H1 (cell line): ENCODE measurements at regions not wholly inside any gene's neighbourhood (a gene's known extent, or its start where the extent isn't known, plus 50 kb on each side); places are given as distances from the start of the nearest gene placed in this dataset.

ENCODE experiments used
- CTCF ChIA-PET: fragments of 300-600 bp; sonication (Branson Sonifier 250); formaldehyde crosslinking; loops from one replicate; lab custom pipeline; 2021; ENCODE audit not compliant: partially characterized antibody; lab: Charles Lee
- POLR2A ChIA-PET: fragments of 300-600 bp; sonication (Branson Sonifier 250); formaldehyde crosslinking; loops from one replicate; lab custom pipeline; 2021; ENCODE audit warnings: inconsistent platforms; ENCODE audit not compliant: partially characterized antibody; lab: Charles Lee
- DNase-seq, 2 experiments: peaks; one replicate each; pipeline versions ENCODE4 v3.0.0 to v3.0.0-alpha.2; 2010 to 2022; ENCODE audit warnings: low spot score in 2 of 2, low read depth in 1 of 2, mixed read lengths in 1 of 2
- FAIRE-seq: peaks from 2 replicates; lab custom pipeline; 2011; peaks lifted over from hg19 to GRCh38; lab: Jason Lieb, UNC
- H2AFZ ChIP-seq: 2 replicates; pipeline ENCODE4 v1.8.1; 2012; ENCODE audit warnings: low read length, inconsistent platforms
- H2AK5ac ChIP-seq: 2 replicates; pipeline ENCODE4 v1.6.1; 2013; ENCODE audit warnings: low read depth, low read length
- H2BK120ac ChIP-seq: replicated peaks from 2 replicates; pipeline ENCODE3; 2013; ENCODE audit warnings: low read depth, low read length, inconsistent platforms
- H2BK12ac ChIP-seq: 2 replicates; pipeline ENCODE4 v1.6.1; 2013; ENCODE audit warnings: low read depth, low read length
- H2BK15ac ChIP-seq: 2 replicates; pipeline ENCODE4 v1.6.1; 2013; ENCODE audit warnings: low read length
- H2BK20ac ChIP-seq: 2 replicates; pipeline ENCODE4 v1.6.1; 2013; ENCODE audit warnings: low read length
- H2BK5ac ChIP-seq: 2 replicates; pipeline ENCODE4 v1.6.1; 2013; ENCODE audit warnings: low read depth, low read length
- H3K14ac ChIP-seq: 2 replicates; pipeline ENCODE4 v1.6.1; 2013; ENCODE audit warnings: inconsistent platforms; ENCODE audit not compliant: insufficient read length
- H3K18ac ChIP-seq: 2 replicates; pipeline ENCODE4 v1.6.1; 2013; ENCODE audit warnings: low read length; ENCODE audit errors: extremely low read depth
- H3K23ac ChIP-seq: 2 replicates; pipeline ENCODE4 v1.6.1; 2013; ENCODE audit warnings: inconsistent platforms; ENCODE audit not compliant: insufficient read length
- H3K23me2 ChIP-seq: 2 replicates; pipeline ENCODE4 v1.6.1; 2013; ENCODE audit warnings: low read depth, low read length
- H3K27ac ChIP-seq: 2 replicates; pipeline ENCODE4 v1.6.1; 2011; ENCODE audit warnings: low read depth, low read length, inconsistent platforms
- H3K27me3 ChIP-seq, 4 experiments: replicated peaks in 1 of 4; 1 replicate in 1 of 4; 2 replicates in 3 of 4; pipeline versions ENCODE4 v1.6.1 to v1.8.1; 2011 to 2013; ENCODE audit warnings: low read length in 3 of 4, mild to moderate bottlenecking in 3 of 4, inconsistent platforms in 2 of 4, mixed read lengths in 2 of 4, moderate library complexity in 1 of 4; ENCODE audit not compliant: control insufficient read depth in 3 of 4, insufficient read depth in 3 of 4; ENCODE audit errors: extremely low read depth in 1 of 4
- H3K36me3 ChIP-seq, 4 experiments: 2 replicates each; pipeline versions ENCODE4 v1.6.1 to v1.8.1; 2011 to 2013; ENCODE audit warnings: mild to moderate bottlenecking in 4 of 4, low read length in 3 of 4, moderate library complexity in 2 of 4, control low read depth in 1 of 4, inconsistent platforms in 1 of 4; ENCODE audit not compliant: insufficient read depth in 4 of 4, control insufficient read depth in 2 of 4
- H3K4ac ChIP-seq: replicated peaks from 2 replicates; pipeline ENCODE3; 2013; ENCODE audit warnings: low read length, low read depth, mixed read lengths, inconsistent platforms; ENCODE audit not compliant: insufficient read length
- H3K4me1 ChIP-seq, 4 experiments: replicated peaks in 1 of 4; 1 replicate in 1 of 4; 2 replicates in 3 of 4; pipeline versions ENCODE4 v1.6.1 to v1.8.1; 2011 to 2013; ENCODE audit warnings: low read length in 3 of 4, inconsistent platforms in 2 of 4, mixed read lengths in 1 of 4; ENCODE audit not compliant: insufficient read depth in 4 of 4, control insufficient read depth in 3 of 4
- H3K4me2 ChIP-seq, 2 experiments: 2 replicates each; pipeline versions ENCODE4 v1.6.1 to v1.8.1; 2011 to 2013; ENCODE audit warnings: low read depth in 2 of 2, low read length in 2 of 2, control low read depth in 1 of 2, inconsistent platforms in 1 of 2, mild to moderate bottlenecking in 1 of 2; ENCODE audit not compliant: insufficient read depth in 1 of 2
- H3K4me3 ChIP-seq, 4 experiments: fragments of 200-600, 300-600 bp in 1 of 4; sonication (generic), shearing (Covaris generic), sonication (Bioruptor Twin) in 1 of 4; 2 replicates each; pipeline versions ENCODE4 v1.5.1 to v1.8.1; 2011 to 2016; ENCODE audit warnings: low read length in 4 of 4, low read depth in 3 of 4, control low read depth in 2 of 4, inconsistent platforms in 2 of 4, mild to moderate bottlenecking in 2 of 4, mixed read lengths in 1 of 4, moderate library complexity in 1 of 4; ENCODE audit not compliant: insufficient read depth in 2 of 4; ENCODE audit errors: extremely low read depth in 1 of 4
- H3K56ac ChIP-seq: replicated peaks from 2 replicates; pipeline ENCODE3; 2013; ENCODE audit warnings: low read depth, mild to moderate bottlenecking, mixed read lengths, low read length, inconsistent platforms; ENCODE audit not compliant: insufficient read length
- H3K79me1 ChIP-seq: 2 replicates; pipeline ENCODE4 v1.6.1; 2013; ENCODE audit warnings: low read depth, low read length, control low read depth
- H3K79me2 ChIP-seq, 2 experiments: 2 replicates each; pipeline versions ENCODE4 v1.6.1 to v1.8.1; 2012 to 2013; ENCODE audit warnings: low read length in 2 of 2, mild to moderate bottlenecking in 2 of 2, inconsistent platforms in 1 of 2; ENCODE audit not compliant: insufficient read depth in 2 of 2, control insufficient read depth in 1 of 2
- H3K9ac ChIP-seq, 4 experiments: replicated peaks in 1 of 4; 1 replicate in 1 of 4; 2 replicates in 3 of 4; pipeline versions ENCODE4 v1.6.1 to v1.8.1; 2011 to 2013; ENCODE audit warnings: low read depth in 3 of 4, low read length in 3 of 4, control low read depth in 2 of 4, mild to moderate bottlenecking in 2 of 4, moderate library complexity in 2 of 4, inconsistent platforms in 1 of 4; ENCODE audit errors: extremely low read depth in 1 of 4
- H3K9me3 ChIP-seq, 2 experiments: 2 replicates each; pipeline versions ENCODE4 v1.6.1 to v1.8.1; 2012 to 2013; ENCODE audit warnings: mild to moderate bottlenecking in 2 of 2, moderate library complexity in 2 of 2, control low read depth in 1 of 2, inconsistent platforms in 1 of 2, low read depth in 1 of 2, low read length in 1 of 2, mixed read lengths in 1 of 2; ENCODE audit not compliant: insufficient read depth in 2 of 2
- H4K20me1 ChIP-seq, 2 experiments: replicated peaks in 1 of 2; 2 replicates each; pipeline versions ENCODE3 to v1.8.1; 2011 to 2013; ENCODE audit warnings: inconsistent platforms in 2 of 2, low read length in 2 of 2, mild to moderate bottlenecking in 1 of 2; ENCODE audit not compliant: insufficient read depth in 2 of 2, control insufficient read depth in 1 of 2
- H4K5ac ChIP-seq: 2 replicates; pipeline ENCODE4 v1.6.1; 2013; ENCODE audit warnings: low read length, low read depth, mixed read lengths, inconsistent platforms; ENCODE audit not compliant: insufficient read length
- H4K8ac ChIP-seq: 2 replicates; pipeline ENCODE4 v1.8.0; 2013; ENCODE audit warnings: mild to moderate bottlenecking, moderate library complexity, low read length, inconsistent platforms; ENCODE audit not compliant: insufficient read depth; ENCODE audit errors: extremely low read depth
- H4K91ac ChIP-seq: replicated peaks from 2 replicates; pipeline ENCODE3; 2013; ENCODE audit warnings: low read length, mixed read lengths, inconsistent platforms; ENCODE audit not compliant: insufficient read length
- ASH2L ChIP-seq: fragments of 200-600, 300-600 bp; sonication (generic); IDR thresholded peaks from one replicate; pipeline ENCODE4 v1.7.1; 2017; ENCODE audit warnings: low read length
- ATF2 ChIP-seq: IDR thresholded peaks from 2 replicates; pipeline ENCODE4 v1.6.1; 2012; ENCODE audit warnings: low read length, inconsistent platforms
- ATF3 ChIP-seq: IDR thresholded peaks from 2 replicates; pipeline ENCODE4 v1.6.1; 2011; ENCODE audit warnings: low read depth, mild to moderate bottlenecking, low read length; ENCODE audit not compliant: insufficient read depth
- CBX5 ChIP-seq: fragments of 300-800, 300-1000 bp; sonication (generic); IDR thresholded peaks from 2 replicates; pipeline ENCODE4 v1.7.1; 2016; ENCODE audit warnings: antibody characterized with exemption, low read length, low read depth
- EGR1 ChIP-seq: IDR thresholded peaks from 2 replicates; pipeline ENCODE4 v1.6.1; 2011; ENCODE audit warnings: low read depth, low read length, borderline replicate concordance
- GABPA ChIP-seq: IDR thresholded peaks from 2 replicates; pipeline ENCODE4 v1.6.1; 2011; ENCODE audit warnings: mild to moderate bottlenecking, low read length, moderate library complexity, borderline replicate concordance; ENCODE audit not compliant: insufficient read depth
- JUN ChIP-seq: IDR thresholded peaks from 2 replicates; pipeline ENCODE4 v1.6.1; 2011; ENCODE audit warnings: low read depth, mild to moderate bottlenecking, improper control_type of control experiment, low read length
- POLR2A ChIP-seq, 2 experiments: IDR thresholded peaks; 1 replicate in 1 of 2; 2 replicates in 1 of 2; pipeline ENCODE4 v1.6.1; 2011; ENCODE audit warnings: low read depth in 2 of 2, low read length in 2 of 2, mild to moderate bottlenecking in 2 of 2; ENCODE audit errors: control extremely low read depth in 1 of 2
- SRF ChIP-seq: IDR thresholded peaks from 2 replicates; pipeline ENCODE4 v1.6.1; 2011; ENCODE audit warnings: mild to moderate bottlenecking, low read depth, low read length, moderate library complexity
- TAF1 ChIP-seq: IDR thresholded peaks from 2 replicates; pipeline ENCODE4 v1.6.1; 2011; ENCODE audit warnings: mild to moderate bottlenecking, low read depth, low read length
- WGBS, 2 experiments: shearing (Covaris generic) in 1 of 2; methylation state at CpG; one replicate each; pipeline versions ENCODE4 v1.1.6 to v1.1.7; 2013 to 2015; ENCODE audit warnings: low lambda C conversion rate in 2 of 2, mixed read lengths in 2 of 2, inconsistent platforms in 1 of 2, low coverage in 1 of 2, missing lambda C conversion rate in 1 of 2; ENCODE audit not compliant: insufficient replicate concordance in 2 of 2, insufficient coverage in 1 of 2, insufficient read length in 1 of 2; ENCODE audit errors: extremely low coverage in 1 of 2, missing lambda C conversion rate in 1 of 2; 5-methylcytosine and 5-hydroxymethylcytosine counted together

GRCh38 chr13:73676550-73677047, 457.6 kb downstream of the KLF12 start:
- Histone ChIP-seq H3K9me3 (no peaks in the 10 kb centered on the region), H3K4me2 (no peak overlapping the region), H2BK20ac (no peak overlapping the region), H3K14ac (no peak overlapping the region), H2BK15ac (no peak overlapping the region), H3K4ac (no peak overlapping the region), H3K23me2 (no peaks in the 10 kb centered on the region), H3K18ac (no peak overlapping the region), H2AFZ (no peak overlapping the region), H2BK5ac (no peak overlapping the region), H4K20me1 (no peaks in the 10 kb centered on the region), H4K8ac (no peak overlapping the region), H3K79me1 (no peaks in the 10 kb centered on the region), H2AK5ac (no peak overlapping the region), H4K91ac (no peak overlapping the region), H4K5ac (no peak overlapping the region), H2BK12ac (no peak overlapping the region), H3K79me2 (no peaks in the 10 kb centered on the region), H3K27ac (no peak overlapping the region), H3K27me3 (no peaks in the 10 kb centered on the region), H3K4me3 (no peak overlapping the region), H3K9ac (no peak overlapping the region), H3K4me1 (peaks cover 0 to 5% (median 1%) of the 10 kb centered on the region in 4 experiments; a peak in 3 of 7 replicates), H3K23ac (no peak overlapping the region), H2BK120ac (no peak overlapping the region), H3K36me3 (no peaks in the 10 kb centered on the region), H3K56ac (no peak overlapping the region)
- CTCF ChIA-PET: no interaction called here
- FAIRE-seq (no peak), DNase-seq (no peak)
- TF ChIP-seq ASH2L (no peak), GABPA (no peak), EGR1 (no peak), ATF2 (no peak), JUN (no peak), POLR2A (IDR thresholded peaks at IDR 0.05; ENCODE audit: control extremely low read depth in 1 of 2, low read depth in 2 of 2, low read length in 2 of 2) (no peak), SRF (no peak), ATF3 (no peak), TAF1 (no peak), CBX5 (no peak)
- POLR2A ChIA-PET: no interaction called here
- WGBS, 2 experiments: 74% methylated on average over 2 of the region's 2 CpGs; no CpG with 5 or more reads in 1 of the 2 experiments
